ENCODE measurements at regions not wholly inside any gene's neighbourhood (a gene's known extent, or its start where the extent isn't known, plus 50 kb on each side); places are given as distances from the start of the nearest gene placed in this dataset.

DNA sequence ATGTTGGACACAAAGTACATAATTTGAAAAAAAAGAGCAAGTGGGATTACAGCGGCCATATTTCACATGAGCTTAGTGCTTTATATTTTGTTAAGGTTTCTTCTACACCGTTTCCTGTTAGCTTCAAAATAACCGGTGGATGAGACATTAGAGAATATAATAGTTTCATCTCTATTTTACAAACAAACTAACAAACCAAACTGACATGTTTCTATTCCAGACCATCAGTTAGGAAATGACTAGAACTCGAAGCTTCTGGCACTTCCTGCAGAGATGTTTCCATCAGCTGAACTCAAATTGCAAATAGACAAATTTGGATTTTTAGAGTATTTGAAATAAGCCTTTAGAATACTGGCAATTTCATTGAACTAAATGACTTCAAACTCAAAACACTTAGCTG is 86.5 kb downstream of the MTRR start:
- DNase-seq (ENCODE audit: low read depth): no peak
- no peak for TF ChIP-seq CTCF (IDR thresholded peaks at IDR 0.05; ENCODE audit: control insufficient read depth, insufficient read depth, low read depth, low read length, missing control alignments)
- H3K4me3 ChIP-seq (ENCODE audit: control insufficient read depth, low read depth, low read length): no peak overlapping the region

DNA sequence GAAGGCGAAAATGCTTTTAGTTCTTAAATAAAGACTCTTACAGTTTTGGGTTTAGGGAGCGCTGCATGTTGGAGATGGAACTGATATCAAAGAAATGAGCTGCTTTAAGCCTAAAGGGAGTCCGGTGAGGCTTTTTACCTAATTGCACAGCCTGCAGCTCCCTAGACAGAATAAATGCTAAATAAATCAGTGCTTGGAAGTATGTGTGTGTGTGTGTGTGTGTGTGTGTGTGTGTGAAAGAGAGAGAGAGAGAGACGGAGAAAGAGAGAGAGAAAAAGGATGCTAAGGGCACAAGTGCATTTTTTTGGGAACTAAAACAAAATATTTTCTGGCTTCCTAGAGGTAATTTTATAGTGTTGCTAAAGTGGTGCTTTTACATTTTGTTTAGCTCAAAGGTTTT is 88.4 kb downstream of the MTRR start:
- no peak overlapping the region for H3K4me3 ChIP-seq (ENCODE audit: control insufficient read depth, low read depth, low read length)
- TF ChIP-seq CTCF (IDR thresholded peaks at IDR 0.05; ENCODE audit: control insufficient read depth, insufficient read depth, low read depth, low read length, missing control alignments): no peak
- DNase-seq (ENCODE audit: low read depth): no peak

GRCh38 chr5:7960142-7960541 is 91.2 kb downstream of the MTRR start:
- TF ChIP-seq CTCF (IDR thresholded peaks at IDR 0.05; ENCODE audit: control insufficient read depth, insufficient read depth, low read depth, low read length, missing control alignments): no peak
- no peak for DNase-seq (ENCODE audit: low read depth)
- H3K4me3 ChIP-seq (ENCODE audit: control insufficient read depth, low read depth, low read length): no peak overlapping the region

- no peak for DNase-seq (ENCODE audit: low read depth)
- H3K4me3 ChIP-seq (ENCODE audit: control insufficient read depth, low read depth, low read length): no peak overlapping the region
- no peak for TF ChIP-seq CTCF (IDR thresholded peaks at IDR 0.05; ENCODE audit: control insufficient read depth, insufficient read depth, low read depth, low read length, missing control alignments)
These were observed 92.6 kb downstream of the MTRR start for GRCh38 chr5:7961540-7961939.

DNA sequence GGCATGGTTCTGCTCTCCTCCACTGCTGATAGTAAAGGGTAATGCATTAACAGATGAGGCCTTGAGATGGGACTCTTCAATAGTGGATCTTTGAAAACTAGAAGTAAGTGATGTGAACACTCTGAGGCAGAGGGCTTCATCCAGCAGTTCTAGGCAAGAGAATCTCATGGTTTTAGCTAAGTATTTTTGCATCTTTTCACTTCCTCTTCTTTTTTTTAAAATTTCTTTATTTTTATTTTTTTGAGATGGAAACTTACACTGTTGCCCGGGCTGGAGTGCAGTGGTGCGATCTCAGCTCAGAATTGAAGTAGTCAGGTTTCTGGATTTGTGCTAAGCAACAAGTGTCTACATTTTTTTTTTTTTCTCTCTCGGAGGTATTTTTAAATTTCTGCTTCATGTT is 101.9 kb downstream of the MTRR start:
- H3K4me3 ChIP-seq (ENCODE audit: control insufficient read depth, low read depth, low read length): no peak overlapping the region
- no peak for TF ChIP-seq CTCF (IDR thresholded peaks at IDR 0.05; ENCODE audit: control insufficient read depth, insufficient read depth, low read depth, low read length, missing control alignments)
- DNase-seq (ENCODE audit: low read depth): no peak

- TF ChIP-seq CTCF (IDR thresholded peaks at IDR 0.05; ENCODE audit: control insufficient read depth, insufficient read depth, low read depth, low read length, missing control alignments): no peak
- no peak for DNase-seq (ENCODE audit: low read depth)
These were observed 107.7 kb downstream of the MTRR start for GRCh38 chr5:7976411-7977190.

More at GRCh38 chr5:7976411-7977190, 107.7 kb downstream of the MTRR start:
- H3K4me3 ChIP-seq (ENCODE audit: control insufficient read depth, low read depth, low read length): no peak overlapping the region
